Spleen (tissue), 11 donors: ENCODE measurements at regions not wholly inside any gene's neighbourhood (a gene's known extent, or its start where the extent isn't known, plus 50 kb on each side); places are given as distances from the start of the nearest gene placed in this dataset.

Source experiments
- DNase-seq: peaks from one replicate; pipeline ENCODE4 v3.0.0-alpha.2; 2020
- H3K27ac ChIP-seq, 8 donors: fragments of 200-600 bp; sonication (generic) in 7 of 8; 1 replicate in 4 of 8; 2 replicates in 4 of 8; pipeline versions ENCODE4 v1.5.0 to v1.8.0; 2016 to 2021; ENCODE audit warnings: inconsistent platforms in 4 of 8, mild to moderate bottlenecking in 4 of 8, moderate library complexity in 1 of 8
- H3K27me3 ChIP-seq, 7 donors: fragments of 200-600 bp; sonication (generic) in 6 of 7; replicated peaks in 1 of 7; 1 replicate in 4 of 7; 2 replicates in 3 of 7; pipeline versions ENCODE4 v1.5.0 to v1.8.0; 2016 to 2021; ENCODE audit warnings: inconsistent platforms in 3 of 7, mild to moderate bottlenecking in 1 of 7
- H3K36me3 ChIP-seq, 6 donors: fragments of 200-600 bp; sonication (generic) in 5 of 6; 1 replicate in 4 of 6; 2 replicates in 2 of 6; pipeline versions ENCODE4 v1.5.0 to v1.8.0; 2016 to 2021; ENCODE audit warnings: inconsistent platforms in 2 of 6
- H3K4me1 ChIP-seq, 6 donors: fragments of 200-600 bp; sonication (generic) in 5 of 6; 1 replicate in 3 of 6; 2 replicates in 3 of 6; pipeline versions ENCODE4 v1.5.0 to v1.8.0; 2016 to 2021; ENCODE audit warnings: inconsistent platforms in 3 of 6
- H3K4me3 ChIP-seq, 8 donors: fragments of 200-600 bp; sonication (generic) in 7 of 8; 1 replicate in 4 of 8; 2 replicates in 4 of 8; pipeline versions ENCODE4 v1.5.0 to v1.8.0; 2016 to 2021; ENCODE audit warnings: inconsistent platforms in 4 of 8, mild to moderate bottlenecking in 4 of 8, moderate library complexity in 2 of 8
- H3K9me3 ChIP-seq, 8 donors: fragments of 200-600 bp; sonication (generic) in 7 of 8; 1 replicate in 4 of 8; 2 replicates in 4 of 8; pipeline versions ENCODE4 v1.5.0 to v1.8.0; 2016 to 2021; ENCODE audit warnings: inconsistent platforms in 4 of 8
- POLR2A ChIP-seq, 3 donors: fragments of 450-650 bp; IDR thresholded peaks; one replicate each; pipeline ENCODE4 v1.5.1; 2017; ENCODE audit warnings: antibody characterized with exemption in 3 of 3, mild to moderate bottlenecking in 1 of 3
- POLR2AphosphoS5 ChIP-seq, 3 donors: sonication (generic); formaldehyde crosslinking; IDR thresholded peaks; one replicate each; pipeline ENCODE4 v1.5.1; 2017; ENCODE audit warnings: antibody characterized with exemption in 3 of 3
- WGBS, 5 donors: extraction: QIAGEN DNeasy Blood & Tissue Kit in 3 of 5; methylation state at CpG; one replicate each; pipeline versions ENCODE4 v1.1.5 to v1.1.7; 2013 to 2018; 5-methylcytosine and 5-hydroxymethylcytosine counted together
- intact Hi-C: fragments of 100-400 bp; cut with DNase I; formaldehyde crosslinking; loops from one replicate; pipeline ENCODE4 v1.15.0; 2023; ENCODE audit warnings: low total_unique reads
- TF ChIP-seq, protein P1 (sequence below), 11 experiments: fragments of 200-600 bp in 7 of 11; fragments of 450-650 bp in 4 of 11; sonication (generic) in 4 of 11; IDR thresholded peaks in 8 of 11; conservative IDR thresholded peaks in 3 of 11; 1 replicate in 7 of 11; 2 replicates in 4 of 11; pipeline versions ENCODE4 v1.4.0 to v1.8.0; 2016 to 2021; ENCODE audit warnings: antibody characterized with exemption in 11 of 11, inconsistent platforms in 4 of 11, mild to moderate bottlenecking in 1 of 11
- donor health status: healthy with polysubstance abuse.
- donor health status: DM: no; HTN: no; CAD: no; lungs with moderate emphysema.
- donor health status: DM: no; HTN: no; CAD: no.
- donor health status: Bipolar disorder and iron deficiency.
- donor health status: healthy.
- donor health status: DM: no; HTN: no; CAD: no.
- donor health status: DM: yes; HTN: yes; CAD: no.

DNA sequence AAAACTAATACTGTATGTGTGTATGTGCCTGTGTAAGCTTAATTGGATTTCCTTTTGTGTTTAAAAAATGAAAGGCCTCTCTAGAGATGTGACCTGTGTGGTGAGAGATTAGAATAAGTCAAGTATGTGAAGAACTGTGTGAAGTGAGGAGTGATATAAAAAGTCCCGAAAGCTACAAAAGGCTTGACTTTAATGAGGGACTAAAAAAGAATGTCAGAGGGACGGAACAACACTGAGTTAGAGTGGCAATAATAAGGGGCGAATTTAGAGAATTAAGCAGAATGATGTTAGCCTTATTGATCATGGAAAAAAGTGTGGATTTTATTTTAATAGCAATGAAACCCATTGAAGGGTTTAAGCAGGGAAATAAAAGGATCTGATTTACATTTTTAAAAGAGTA lies 1281.2 kb upstream of the ADGRB3 start:
- no peak for DNase-seq
- Histone ChIP-seq H3K36me3 (no peaks in the 10 kb centered on the region), H3K27me3 (no peaks in the 10 kb centered on the region), H3K4me3 (no peak overlapping the region), H3K9me3 (peaks cover 0 to 3% (median 0%) of the 10 kb centered on the region in 8 donors), H3K27ac (no peak overlapping the region), H3K4me1 (no peaks in the 10 kb centered on the region)
- TF ChIP-seq POLR2AphosphoS5 (IDR thresholded peaks at IDR 0.05): no peak
- TF ChIP-seq, protein P1, sequence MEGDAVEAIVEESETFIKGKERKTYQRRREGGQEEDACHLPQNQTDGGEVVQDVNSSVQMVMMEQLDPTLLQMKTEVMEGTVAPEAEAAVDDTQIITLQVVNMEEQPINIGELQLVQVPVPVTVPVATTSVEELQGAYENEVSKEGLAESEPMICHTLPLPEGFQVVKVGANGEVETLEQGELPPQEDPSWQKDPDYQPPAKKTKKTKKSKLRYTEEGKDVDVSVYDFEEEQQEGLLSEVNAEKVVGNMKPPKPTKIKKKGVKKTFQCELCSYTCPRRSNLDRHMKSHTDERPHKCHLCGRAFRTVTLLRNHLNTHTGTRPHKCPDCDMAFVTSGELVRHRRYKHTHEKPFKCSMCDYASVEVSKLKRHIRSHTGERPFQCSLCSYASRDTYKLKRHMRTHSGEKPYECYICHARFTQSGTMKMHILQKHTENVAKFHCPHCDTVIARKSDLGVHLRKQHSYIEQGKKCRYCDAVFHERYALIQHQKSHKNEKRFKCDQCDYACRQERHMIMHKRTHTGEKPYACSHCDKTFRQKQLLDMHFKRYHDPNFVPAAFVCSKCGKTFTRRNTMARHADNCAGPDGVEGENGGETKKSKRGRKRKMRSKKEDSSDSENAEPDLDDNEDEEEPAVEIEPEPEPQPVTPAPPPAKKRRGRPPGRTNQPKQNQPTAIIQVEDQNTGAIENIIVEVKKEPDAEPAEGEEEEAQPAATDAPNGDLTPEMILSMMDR (IDR thresholded peaks at IDR 0.05 in 8 of 11, conservative IDR thresholded peaks at IDR 0.05 in 3 of 11): no peak
- no peak for TF ChIP-seq POLR2A (IDR thresholded peaks at IDR 0.05)
- 50 to 83% (median 70%) methylated on average over 3 of the region's 3 CpGs for WGBS, 5 donors
- intact Hi-C loops: no loop called here

DNA sequence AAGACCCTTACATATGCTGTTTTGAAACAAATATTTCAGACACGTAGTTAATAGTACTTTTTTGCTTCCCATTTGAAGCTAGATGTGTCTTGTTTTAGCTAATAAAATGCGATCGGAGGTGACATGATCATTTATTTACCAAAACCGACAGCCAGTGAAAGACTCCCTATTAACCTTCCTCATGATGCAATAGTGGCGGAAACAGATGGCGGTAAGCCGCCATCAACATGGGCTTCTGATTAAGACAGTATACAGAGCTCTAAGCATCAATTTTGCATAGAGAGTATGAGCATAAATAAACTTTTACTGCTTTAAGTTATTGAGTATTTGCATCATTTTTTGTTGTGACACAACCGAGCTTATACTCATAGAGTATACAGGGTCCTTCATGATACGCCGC lies 1282.4 kb upstream of the ADGRB3 start:
- Histone ChIP-seq H3K9me3 (peaks cover 0 to 10% (median 0%) of the 10 kb centered on the region in 8 donors), H3K4me3 (no peak overlapping the region), H3K27me3 (no peaks in the 10 kb centered on the region), H3K27ac (no peak overlapping the region), H3K36me3 (no peaks in the 10 kb centered on the region), H3K4me1 (no peaks in the 10 kb centered on the region)
- DNase-seq: no peak
- intact Hi-C loops: no loop called here
- WGBS, 5 donors: 77 to 86% (median 83%) methylated on average over 10 of the region's 10 CpGs
- TF ChIP-seq, protein P1 (IDR thresholded peaks at IDR 0.05 in 8 of 11, conservative IDR thresholded peaks at IDR 0.05 in 3 of 11): no peak
- TF ChIP-seq POLR2A (IDR thresholded peaks at IDR 0.05) (no peak), POLR2AphosphoS5 (IDR thresholded peaks at IDR 0.05) (no peak)

DNA sequence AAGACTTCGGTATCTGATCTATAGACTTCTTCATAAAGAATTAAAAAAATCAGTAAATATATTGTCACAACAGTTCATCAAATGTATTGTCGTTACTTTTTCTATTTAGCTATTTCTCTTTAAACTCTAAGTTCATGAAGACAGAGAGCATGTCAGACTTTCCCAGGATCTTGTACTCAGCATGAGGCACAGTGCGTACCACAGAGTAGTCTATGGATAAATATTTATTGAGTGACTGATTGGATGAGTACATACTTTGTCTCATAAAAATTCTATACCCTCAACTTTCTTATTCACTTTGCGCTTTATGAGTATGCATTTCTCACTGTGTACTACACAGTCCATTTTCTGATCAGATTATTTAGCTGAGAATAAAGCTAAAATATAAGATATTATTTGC lies 1284.4 kb upstream of the ADGRB3 start:
- H3K9me3 ChIP-seq: peaks cover 0 to 21% (median 2%) of the 10 kb centered on the region in 8 donors
- H3K4me1 ChIP-seq: no peaks in the 10 kb centered on the region
- WGBS, 5 donors: 89 to 94% (median 90%) methylated on average over 4 of the region's 4 CpGs
- intact Hi-C loops: no loop called here
- no peak for DNase-seq
- H3K36me3 ChIP-seq: no peaks in the 10 kb centered on the region
- TF ChIP-seq, protein P1 (IDR thresholded peaks at IDR 0.05 in 8 of 11, conservative IDR thresholded peaks at IDR 0.05 in 3 of 11): no peak
- TF ChIP-seq POLR2A (IDR thresholded peaks at IDR 0.05): no peak
- TF ChIP-seq POLR2AphosphoS5 (IDR thresholded peaks at IDR 0.05): no peak
- no peak overlapping the region for H3K27ac ChIP-seq
- no peaks in the 10 kb centered on the region for H3K27me3 ChIP-seq
- no peak overlapping the region for H3K4me3 ChIP-seq

DNA sequence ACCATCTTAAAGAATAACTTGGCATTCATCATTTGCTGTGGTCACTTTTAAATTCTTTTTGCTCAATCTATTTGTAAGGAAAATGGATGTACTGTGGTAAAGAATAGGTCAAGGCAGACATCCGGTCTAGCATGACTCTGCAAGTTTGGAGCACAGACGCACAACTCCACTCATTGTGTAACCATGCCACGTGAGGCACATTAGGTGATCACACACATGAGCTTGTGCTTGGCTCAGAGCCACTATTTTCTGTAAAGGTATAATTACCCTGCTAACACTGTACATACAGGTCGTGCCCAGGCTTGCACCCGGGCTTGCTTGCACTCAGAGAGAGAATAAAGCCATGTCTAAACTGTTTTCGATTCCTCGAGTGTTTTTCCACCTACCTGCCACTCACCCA lies 1289.1 kb upstream of the ADGRB3 start:
- intact Hi-C loops: no loop called here
- DNase-seq: no peak
- WGBS, 5 donors: 69 to 85% (median 80%) methylated on average over 7 of the region's 7 CpGs
- H3K27me3 ChIP-seq: no peaks in the 10 kb centered on the region
- peaks cover 0 to 21% (median 2%) of the 10 kb centered on the region in 8 donors for H3K9me3 ChIP-seq
- H3K27ac ChIP-seq: no peak overlapping the region
- TF ChIP-seq, protein P1 (IDR thresholded peaks at IDR 0.05 in 8 of 11, conservative IDR thresholded peaks at IDR 0.05 in 3 of 11): no peak
- TF ChIP-seq POLR2AphosphoS5 (IDR thresholded peaks at IDR 0.05) (no peak), POLR2A (IDR thresholded peaks at IDR 0.05) (no peak)
- no peaks in the 10 kb centered on the region for H3K4me1 ChIP-seq
- no peaks in the 10 kb centered on the region for H3K36me3 ChIP-seq
- H3K4me3 ChIP-seq: no peak overlapping the region
